ENCODE measurements at regions not wholly inside any gene's neighbourhood (a gene's known extent, or its start where the extent isn't known, plus 50 kb on each side); places are given as distances from the start of the nearest gene placed in this dataset.

DNA sequence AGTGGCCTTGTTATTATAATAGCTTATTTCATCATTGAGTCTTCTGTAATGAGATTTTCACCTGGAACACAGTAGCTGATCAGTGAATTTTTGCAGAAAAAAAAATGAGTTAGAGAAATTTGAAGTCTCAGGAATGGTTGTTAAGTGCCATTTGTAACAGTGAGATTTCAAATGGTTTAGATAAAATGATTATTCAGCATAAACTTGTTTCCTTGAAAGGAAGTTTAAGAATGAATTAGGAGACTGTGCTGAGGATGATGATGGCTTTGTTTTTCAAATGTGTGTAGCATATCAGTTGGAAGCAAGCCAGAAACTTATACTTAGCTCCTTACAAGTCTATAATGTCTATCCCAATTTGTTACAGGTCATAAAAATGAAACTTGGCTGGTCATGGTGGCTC lies 225.1 kb downstream of the LRRC3B start:
- Histone ChIP-seq H3K36me3 (ENCODE audit: control insufficient read depth, insufficient read depth, low read length) (no peaks in the 10 kb centered on the region), H3K4me3 (replicated peaks; ENCODE audit: low read depth, low read length) (no peak overlapping the region), H3K27me3 (replicated peaks; ENCODE audit: control insufficient read depth, insufficient read depth, low read length) (no peaks in the 10 kb centered on the region)
- TF ChIP-seq, protein P1, sequence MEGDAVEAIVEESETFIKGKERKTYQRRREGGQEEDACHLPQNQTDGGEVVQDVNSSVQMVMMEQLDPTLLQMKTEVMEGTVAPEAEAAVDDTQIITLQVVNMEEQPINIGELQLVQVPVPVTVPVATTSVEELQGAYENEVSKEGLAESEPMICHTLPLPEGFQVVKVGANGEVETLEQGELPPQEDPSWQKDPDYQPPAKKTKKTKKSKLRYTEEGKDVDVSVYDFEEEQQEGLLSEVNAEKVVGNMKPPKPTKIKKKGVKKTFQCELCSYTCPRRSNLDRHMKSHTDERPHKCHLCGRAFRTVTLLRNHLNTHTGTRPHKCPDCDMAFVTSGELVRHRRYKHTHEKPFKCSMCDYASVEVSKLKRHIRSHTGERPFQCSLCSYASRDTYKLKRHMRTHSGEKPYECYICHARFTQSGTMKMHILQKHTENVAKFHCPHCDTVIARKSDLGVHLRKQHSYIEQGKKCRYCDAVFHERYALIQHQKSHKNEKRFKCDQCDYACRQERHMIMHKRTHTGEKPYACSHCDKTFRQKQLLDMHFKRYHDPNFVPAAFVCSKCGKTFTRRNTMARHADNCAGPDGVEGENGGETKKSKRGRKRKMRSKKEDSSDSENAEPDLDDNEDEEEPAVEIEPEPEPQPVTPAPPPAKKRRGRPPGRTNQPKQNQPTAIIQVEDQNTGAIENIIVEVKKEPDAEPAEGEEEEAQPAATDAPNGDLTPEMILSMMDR (IDR thresholded peaks at IDR 0.05; ENCODE audit: insufficient read depth, low read length, poor library complexity, severe bottlenecking) = no peak
- no peak for DNase-seq (ENCODE audit: extremely low read depth, insufficient read length)

DNA sequence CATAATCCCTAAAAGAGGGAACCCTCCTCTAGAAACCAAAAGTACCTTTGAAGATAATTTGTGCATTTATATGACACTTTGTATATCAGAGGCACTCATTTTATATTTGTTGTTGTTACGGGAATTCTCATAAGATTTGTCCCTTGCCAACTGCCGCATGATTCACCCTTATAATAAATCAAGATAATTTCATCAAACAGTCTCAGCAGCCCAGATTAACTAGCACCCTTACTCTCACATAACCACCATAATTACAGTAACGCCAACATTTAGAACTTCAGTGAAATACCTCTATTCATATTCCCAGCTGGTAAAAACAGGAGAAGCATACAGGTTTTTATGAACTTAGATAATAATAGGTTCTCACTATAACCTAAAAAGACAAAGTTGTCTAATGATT lies 271.9 kb downstream of the LRRC3B start:
- no peaks in the 10 kb centered on the region for H3K27me3 ChIP-seq (replicated peaks; ENCODE audit: control insufficient read depth, insufficient read depth, low read length)
- TF ChIP-seq, protein P1 (IDR thresholded peaks at IDR 0.05; ENCODE audit: insufficient read depth, low read length, poor library complexity, severe bottlenecking) = no peak

DNA sequence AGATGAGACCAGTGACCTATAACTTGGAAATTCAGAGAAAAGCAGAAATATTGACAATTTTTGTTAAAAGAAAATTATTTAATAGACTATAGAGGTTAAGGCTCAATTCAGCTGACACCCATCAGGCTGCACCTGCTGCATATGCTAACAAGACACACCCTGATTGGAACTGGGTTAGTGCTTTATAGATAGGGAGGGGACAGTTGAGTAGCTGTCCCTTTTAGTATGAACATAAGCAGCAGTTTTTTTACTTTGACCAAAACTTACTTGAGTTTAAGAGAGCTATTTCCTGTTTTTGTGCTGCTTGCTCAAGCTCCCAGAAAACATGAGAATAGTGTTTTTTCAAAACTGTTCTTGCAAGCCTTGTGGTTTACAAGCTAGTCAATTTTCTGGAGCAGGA lies 292.6 kb downstream of the LRRC3B start:
- DNase-seq (ENCODE audit: extremely low read depth, insufficient read length) = no peak
- no peaks in the 10 kb centered on the region for H3K27me3 ChIP-seq (replicated peaks; ENCODE audit: control insufficient read depth, insufficient read depth, low read length)
- no peaks in the 10 kb centered on the region for H3K36me3 ChIP-seq (ENCODE audit: control insufficient read depth, insufficient read depth, low read length)
- TF ChIP-seq, protein P1 (IDR thresholded peaks at IDR 0.05; ENCODE audit: insufficient read depth, low read length, poor library complexity, severe bottlenecking) = no peak
- no peak overlapping the region for H3K4me3 ChIP-seq (replicated peaks; ENCODE audit: low read depth, low read length)

More for the DNA sequence above, 271.9 kb downstream of the LRRC3B start:
- no peak overlapping the region for H3K4me3 ChIP-seq (replicated peaks; ENCODE audit: low read depth, low read length)
- DNase-seq (ENCODE audit: extremely low read depth, insufficient read length) = no peak
- no peaks in the 10 kb centered on the region for H3K36me3 ChIP-seq (ENCODE audit: control insufficient read depth, insufficient read depth, low read length)

DNA sequence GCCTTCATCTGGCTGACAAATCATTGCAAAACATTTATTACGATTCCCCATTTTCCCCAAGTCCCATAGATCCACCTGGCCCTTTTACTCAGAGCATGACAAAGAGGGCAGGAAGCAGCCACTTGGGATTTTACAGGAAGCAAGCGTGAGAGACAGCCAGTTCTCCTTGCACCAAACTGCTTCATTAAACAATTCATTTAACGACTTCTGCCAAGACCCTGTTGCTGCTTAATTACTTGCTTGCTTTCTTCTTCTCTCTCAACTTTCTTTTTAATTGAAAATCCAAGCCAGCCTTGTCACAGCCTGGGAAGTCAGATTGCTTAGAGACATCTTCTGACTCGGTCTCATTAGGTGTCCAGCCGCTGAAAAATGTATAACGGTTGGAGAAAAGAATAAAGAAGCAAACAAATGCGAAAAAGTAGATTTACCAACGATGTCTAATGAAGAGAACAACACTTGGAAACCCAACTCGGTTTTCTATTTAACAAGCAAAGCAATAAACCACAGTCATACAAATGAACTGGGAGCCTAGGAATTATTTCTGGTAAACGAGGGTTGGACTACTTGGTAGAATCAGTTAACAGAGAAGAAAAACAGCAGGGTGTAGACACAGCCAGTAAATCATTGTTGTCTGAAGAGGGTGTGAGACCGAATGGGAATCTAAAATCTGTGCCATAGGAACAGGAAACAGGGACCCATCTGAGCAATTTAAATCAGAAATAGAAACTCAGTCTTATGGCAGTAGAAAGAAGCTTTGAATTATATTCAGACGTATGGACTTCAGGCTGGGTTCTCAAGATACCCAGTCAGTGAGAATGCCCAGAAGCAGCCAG lies 298.3 kb downstream of the LRRC3B start:
- DNase-seq (ENCODE audit: extremely low read depth, insufficient read length) = no peak
- no peak overlapping the region for H3K4me3 ChIP-seq (replicated peaks; ENCODE audit: low read depth, low read length)
- TF ChIP-seq, protein P1 (IDR thresholded peaks at IDR 0.05; ENCODE audit: insufficient read depth, low read length, poor library complexity, severe bottlenecking) = no peak
- H3K27me3 ChIP-seq (replicated peaks; ENCODE audit: control insufficient read depth, insufficient read depth, low read length) = no peaks in the 10 kb centered on the region
- no peaks in the 10 kb centered on the region for H3K36me3 ChIP-seq (ENCODE audit: control insufficient read depth, insufficient read depth, low read length)

DNA sequence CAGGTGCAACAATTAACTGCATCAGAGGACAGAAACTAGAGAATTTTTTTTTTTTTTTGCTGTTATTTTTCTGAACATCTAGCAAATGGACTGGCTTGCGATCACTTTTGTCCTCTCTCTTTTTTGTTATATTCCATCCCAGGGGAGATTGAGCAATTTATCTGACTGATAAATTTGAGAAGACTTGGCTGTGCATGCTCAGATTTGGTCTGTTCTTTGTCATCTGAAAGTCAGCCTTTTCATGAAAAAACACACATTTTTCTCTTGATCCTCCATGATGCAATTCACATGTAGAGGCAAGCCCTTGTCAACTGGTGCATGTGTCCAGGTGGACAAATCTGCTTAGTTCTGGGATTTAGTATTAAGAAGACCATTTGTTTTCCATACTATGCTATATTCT lies 309.3 kb downstream of the LRRC3B start:
- Histone ChIP-seq H3K4me3 (replicated peaks; ENCODE audit: low read depth, low read length) (no peak overlapping the region), H3K27me3 (replicated peaks; ENCODE audit: control insufficient read depth, insufficient read depth, low read length) (no peaks in the 10 kb centered on the region), H3K36me3 (ENCODE audit: control insufficient read depth, insufficient read depth, low read length) (no peaks in the 10 kb centered on the region)
- DNase-seq (ENCODE audit: extremely low read depth, insufficient read length) = no peak
- TF ChIP-seq, protein P1 (IDR thresholded peaks at IDR 0.05; ENCODE audit: insufficient read depth, low read length, poor library complexity, severe bottlenecking) = no peak

All from GM06990 (cell line).